Karpas-422 (cell line): ENCODE measurements at regions not wholly inside any gene's neighbourhood (a gene's known extent, or its start where the extent isn't known, plus 50 kb on each side); places are given as distances from the start of the nearest gene placed in this dataset.

Experiments
- DNase-seq: peaks from one replicate; pipeline ENCODE4 v3.0.0-alpha.2; 2015
- H2AFZ ChIP-seq: fragments of 200-600 bp; sonication (generic); 2 replicates; pipeline ENCODE4 v1.6.1; 2014; ENCODE audit warnings: antibody characterized with exemption, low read length, mixed read lengths
- H3K27ac ChIP-seq: fragments of 200-600 bp; sonication (generic); 2 replicates; pipeline ENCODE4 v1.5.1; 2014; ENCODE audit warnings: mild to moderate bottlenecking, low read length, moderate library complexity
- H3K27me3 ChIP-seq: fragments of 200-600 bp; sonication (generic); 2 replicates; pipeline ENCODE4 v1.6.1; 2014; ENCODE audit warnings: low read length, mixed read lengths
- H3K36me3 ChIP-seq: fragments of 200-600 bp; sonication (generic); 2 replicates; pipeline ENCODE4 v1.6.1; 2014; ENCODE audit warnings: low read length, mixed read lengths; ENCODE audit not compliant: insufficient read depth
- H3K4me1 ChIP-seq: fragments of 200-600 bp; sonication (generic); 2 replicates; pipeline ENCODE4 v1.6.1; 2014; ENCODE audit warnings: mild to moderate bottlenecking, low read length, mixed read lengths
- H3K4me2 ChIP-seq: fragments of 200-600 bp; sonication (generic); 2 replicates; pipeline ENCODE4 v1.6.1; 2014; ENCODE audit warnings: low read length, low read depth, mild to moderate bottlenecking; ENCODE audit not compliant: poor library complexity, severe bottlenecking
- H3K4me3 ChIP-seq: fragments of 200-600 bp; sonication (generic); 2 replicates; pipeline ENCODE4 v1.5.1; 2014; ENCODE audit warnings: mild to moderate bottlenecking, antibody characterized with exemption, low read length, mixed read lengths
- H3K79me2 ChIP-seq: fragments of 200-600 bp; sonication (generic); 2 replicates; pipeline ENCODE4 v1.6.1; 2014; ENCODE audit warnings: mild to moderate bottlenecking, low read length, mixed read lengths
- H3K9ac ChIP-seq: fragments of 200-600 bp; sonication (generic); 2 replicates; pipeline ENCODE4 v1.6.0; 2014; ENCODE audit warnings: low read length
- H3K9me2 ChIP-seq: fragments of 200-600 bp; sonication (generic), shearing (Covaris generic); replicated peaks from 2 replicates; pipeline ENCODE4 v1.6.0; 2014; ENCODE audit warnings: mild to moderate bottlenecking, low read length, moderate library complexity; ENCODE audit not compliant: insufficient read depth
- H3K9me3 ChIP-seq: fragments of 300-700, 200-600 bp; sonication (generic); 2 replicates; pipeline ENCODE4 v1.6.1; 2014; ENCODE audit warnings: low read length, mixed read lengths
- H4K20me1 ChIP-seq: fragments of 200-600 bp; sonication (generic); 2 replicates; pipeline ENCODE4 v1.6.1; 2014; ENCODE audit warnings: mild to moderate bottlenecking, antibody characterized with exemption, low read length, low read depth; ENCODE audit not compliant: insufficient read depth

- no peak for DNase-seq
- Histone ChIP-seq H3K9ac (no peak overlapping the region), H2AFZ (no peak overlapping the region), H3K36me3 (no peaks in the 10 kb centered on the region), H3K4me3 (no peak overlapping the region), H3K27me3 (no peaks in the 10 kb centered on the region; the same call in 1 of the 2 replicates), H3K9me2 (no peaks in the 10 kb centered on the region), H4K20me1 (no peaks in the 10 kb centered on the region), H3K4me2 (no peak overlapping the region), H3K27ac (no peak overlapping the region), H3K79me2 (no peaks in the 10 kb centered on the region), H3K9me3 (no peaks in the 10 kb centered on the region), H3K4me1 (no peaks in the 10 kb centered on the region)
These were observed 342.6 kb upstream of the TMPO start for GRCh38 chr12:98172801-98173200.

DNA sequence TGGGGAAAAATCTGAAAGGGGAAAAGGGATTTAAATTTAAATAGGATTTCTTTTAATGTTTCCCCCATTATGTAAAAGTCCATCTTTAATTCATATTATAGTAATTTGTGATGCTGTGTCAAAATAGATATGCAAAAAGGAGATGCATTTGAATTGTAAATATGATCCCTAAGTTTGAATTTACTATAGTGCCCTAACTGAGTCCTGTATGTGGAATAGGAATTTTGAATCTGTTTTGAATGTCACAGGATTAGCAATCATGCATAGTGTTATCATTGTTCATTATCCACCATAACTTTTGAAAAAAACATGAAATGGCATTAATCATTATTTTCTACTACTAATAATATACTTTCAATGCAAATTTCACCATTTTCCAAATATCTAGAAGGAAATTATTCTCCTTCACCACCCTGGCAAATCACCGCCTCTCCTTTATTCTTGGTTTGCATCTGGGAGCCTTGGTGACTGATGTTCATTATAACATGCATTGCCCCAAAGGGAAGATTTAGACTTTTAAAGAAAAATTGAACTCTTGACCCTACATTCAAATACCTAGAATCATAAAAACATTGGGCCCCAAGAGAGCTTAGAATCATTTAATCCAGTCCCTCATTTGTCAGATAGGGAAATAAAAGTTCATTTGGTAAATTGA lies 341.5 kb upstream of the TMPO start:
- Histone ChIP-seq H3K9me2 (no peaks in the 10 kb centered on the region), H3K4me2 (no peak overlapping the region), H3K9ac (no peak overlapping the region), H3K4me3 (no peak overlapping the region), H4K20me1 (no peaks in the 10 kb centered on the region), H3K36me3 (no peaks in the 10 kb centered on the region), H3K79me2 (no peaks in the 10 kb centered on the region), H3K9me3 (no peaks in the 10 kb centered on the region), H3K4me1 (no peaks in the 10 kb centered on the region), H3K27ac (no peak overlapping the region), H2AFZ (no peak overlapping the region), H3K27me3 (no peaks in the 10 kb centered on the region; the same call in 1 of the 2 replicates)
- no peak for DNase-seq

- Histone ChIP-seq H3K4me2 (no peak overlapping the region), H3K9ac (no peak overlapping the region), H3K79me2 (no peaks in the 10 kb centered on the region), H4K20me1 (no peaks in the 10 kb centered on the region), H3K27me3 (no peaks in the 10 kb centered on the region; the same call in 1 of the 2 replicates), H2AFZ (no peak overlapping the region), H3K27ac (no peak overlapping the region), H3K9me3 (no peaks in the 10 kb centered on the region), H3K9me2 (no peaks in the 10 kb centered on the region), H3K4me1 (no peaks in the 10 kb centered on the region), H3K36me3 (no peaks in the 10 kb centered on the region), H3K4me3 (no peak overlapping the region)
- DNase-seq, result no peak
These were observed 341.0 kb upstream of the TMPO start for GRCh38 chr12:98174428-98174809.

GRCh38 chr12:98178126-98178525 lies 337.3 kb upstream of the TMPO start:
- no peak overlapping the region for H3K4me2 ChIP-seq
- no peaks in the 10 kb centered on the region for H3K4me1 ChIP-seq
- H3K27me3 ChIP-seq, result no peaks in the 10 kb centered on the region
- no peaks in the 10 kb centered on the region for H3K9me2 ChIP-seq
- no peaks in the 10 kb centered on the region for H3K79me2 ChIP-seq
- H3K27ac ChIP-seq, result no peak overlapping the region
- H4K20me1 ChIP-seq, result no peaks in the 10 kb centered on the region
- DNase-seq, result no peak
- no peak overlapping the region for H3K4me3 ChIP-seq
- no peaks in the 10 kb centered on the region for H3K9me3 ChIP-seq
- H2AFZ ChIP-seq, result no peak overlapping the region
- no peak overlapping the region for H3K9ac ChIP-seq
- H3K36me3 ChIP-seq, result no peaks in the 10 kb centered on the region

DNA sequence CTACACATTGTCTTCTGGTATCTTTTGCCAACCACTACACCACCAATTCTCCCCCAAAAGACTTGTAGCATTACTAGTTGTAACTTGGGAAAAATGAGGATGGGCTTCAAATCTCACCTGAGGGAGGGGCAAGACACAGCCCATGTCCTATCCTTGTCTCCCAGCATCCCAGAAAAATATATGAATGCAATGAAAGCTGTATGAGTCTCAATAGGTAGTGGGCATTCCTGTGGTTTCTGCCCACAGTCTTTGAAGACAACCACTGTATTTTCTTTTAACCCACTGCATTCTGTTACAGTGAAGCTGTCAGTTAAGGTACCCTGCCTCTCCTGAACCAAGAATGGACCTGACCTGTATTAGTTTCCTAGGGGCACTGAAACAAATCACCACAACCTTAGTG lies 336.2 kb upstream of the TMPO start:
- Histone ChIP-seq H3K79me2 (no peaks in the 10 kb centered on the region), H3K36me3 (no peaks in the 10 kb centered on the region), H3K4me2 (no peak overlapping the region), H2AFZ (no peak overlapping the region), H3K27ac (no peak overlapping the region), H3K9me2 (no peaks in the 10 kb centered on the region), H3K27me3 (no peaks in the 10 kb centered on the region), H4K20me1 (no peaks in the 10 kb centered on the region), H3K4me3 (no peak overlapping the region), H3K4me1 (no peaks in the 10 kb centered on the region), H3K9me3 (no peaks in the 10 kb centered on the region), H3K9ac (no peak overlapping the region)
- DNase-seq, result no peak

- no peak overlapping the region for H3K27ac ChIP-seq
- no peaks in the 10 kb centered on the region for H3K9me3 ChIP-seq
- no peaks in the 10 kb centered on the region for H4K20me1 ChIP-seq
- H3K9me2 ChIP-seq, result no peaks in the 10 kb centered on the region
- no peak for DNase-seq
- H3K4me1 ChIP-seq, result no peaks in the 10 kb centered on the region
- H2AFZ ChIP-seq, result no peak overlapping the region
- H3K4me2 ChIP-seq, result no peak overlapping the region
- no peaks in the 10 kb centered on the region for H3K79me2 ChIP-seq
- H3K27me3 ChIP-seq, result no peaks in the 10 kb centered on the region
- no peaks in the 10 kb centered on the region for H3K36me3 ChIP-seq
- H3K4me3 ChIP-seq, result no peak overlapping the region
- no peak overlapping the region for H3K9ac ChIP-seq
These were observed 334.8 kb upstream of the TMPO start for GRCh38 chr12:98180603-98181002.

- no peak for DNase-seq
These were observed 332.6 kb upstream of the TMPO start for GRCh38 chr12:98182821-98183220.

GRCh38 chr12:98185606-98186005 lies 329.8 kb upstream of the TMPO start:
- H3K9me2 ChIP-seq, result no peaks in the 10 kb centered on the region
- H3K27me3 ChIP-seq, result no peaks in the 10 kb centered on the region
- no peak overlapping the region for H3K4me3 ChIP-seq
- H2AFZ ChIP-seq, result no peak overlapping the region
- no peaks in the 10 kb centered on the region for H3K36me3 ChIP-seq
- no peak overlapping the region for H3K9ac ChIP-seq
- H3K4me1 ChIP-seq, result no peaks in the 10 kb centered on the region
- H3K79me2 ChIP-seq, result no peaks in the 10 kb centered on the region
- H3K9me3 ChIP-seq, result no peaks in the 10 kb centered on the region
- H4K20me1 ChIP-seq, result no peaks in the 10 kb centered on the region
- DNase-seq, result no peak
- H3K4me2 ChIP-seq, result no peak overlapping the region
- no peak overlapping the region for H3K27ac ChIP-seq

More at GRCh38 chr12:98182821-98183220, 332.6 kb upstream of the TMPO start:
- H4K20me1 ChIP-seq, result no peaks in the 10 kb centered on the region
- H3K9ac ChIP-seq, result no peak overlapping the region
- no peak overlapping the region for H2AFZ ChIP-seq
- no peaks in the 10 kb centered on the region for H3K79me2 ChIP-seq
- H3K27me3 ChIP-seq, result no peaks in the 10 kb centered on the region
- H3K36me3 ChIP-seq, result no peaks in the 10 kb centered on the region
- no peaks in the 10 kb centered on the region for H3K4me1 ChIP-seq
- no peak overlapping the region for H3K4me3 ChIP-seq
- no peaks in the 10 kb centered on the region for H3K9me3 ChIP-seq
- H3K27ac ChIP-seq, result no peak overlapping the region
- no peak overlapping the region for H3K4me2 ChIP-seq
- no peaks in the 10 kb centered on the region for H3K9me2 ChIP-seq
